HCT116 (cell line): ENCODE measurements at regions not wholly inside any gene's neighbourhood (a gene's known extent, or its start where the extent isn't known, plus 50 kb on each side); places are given as distances from the start of the nearest gene placed in this dataset.

Experiments
- ATAC-seq: fragments of 200-7000 bp; cut with Tn5 transposase; 2 replicates; pipeline ENCODE4 v1.9.1; 2020; ENCODE audit warnings: mild to moderate bottlenecking, moderate library complexity
- BruUV-seq: library from RNA; stranded (reverse); fragments of 400-500 nt; replicated peaks from 2 replicates; lab custom pipeline; 2021; lab: Mats Ljungman, UMichigan
- CTCF ChIA-PET: fragments of 300-600 bp; sonication (Branson Sonifier 250); formaldehyde crosslinking; loops from one replicate; lab custom pipeline; 2021; ENCODE audit warnings: antibody characterized with exemption; lab: Charles Lee
- POLR2A ChIA-PET: fragments of 300-600, 350-600 bp; sonication (Branson Sonifier 250); formaldehyde crosslinking; loops from one replicate; lab custom pipeline; 2021; ENCODE audit warnings: antibody characterized with exemption; lab: Charles Lee
- RAD21 ChIA-PET, 2 experiments: fragments of 300-600 bp; sonication (Branson Sonifier 250); formaldehyde crosslinking; loops; one replicate each; lab custom pipeline; 2023; ENCODE audit warnings: low total read pairs in 2 of 2; ENCODE audit not compliant: uncharacterized antibody in 2 of 2, unreplicated experiment in 2 of 2, low non-redundant PET in 1 of 2; lab: Charles Lee
- DNase-seq: peaks from one replicate; pipeline ENCODE4 v3.0.0-alpha.2; 2010; ENCODE audit warnings: low read depth, low spot score
- H2AFZ ChIP-seq: fragments of 200-600 bp; shearing (Covaris generic), sonication (generic); 2 replicates; pipeline ENCODE4 v1.6.1; 2017; ENCODE audit warnings: low read depth, mixed run types, mixed read lengths, antibody characterized with exemption, low read length; ENCODE audit not compliant: poor library complexity, severe bottlenecking
- H3K27ac ChIP-seq: 2 replicates; pipeline ENCODE4 v1.5.1; 2012; ENCODE audit warnings: low read depth, low read length
- H3K27me3 ChIP-seq: fragments of 200-600 bp; sonication (generic); 2 replicates; pipeline ENCODE4 v1.6.1; 2016; ENCODE audit warnings: mixed run types, low read length, mixed read lengths; ENCODE audit not compliant: insufficient read depth
- H3K36me3 ChIP-seq, 2 experiments: fragments of 200-500 bp in 1 of 2; fragments of 200-600 bp in 1 of 2; sonication (Bioruptor generic) in 1 of 2; sonication (generic) in 1 of 2; 2 replicates each; pipeline versions ENCODE4 v1.5.1 to v1.6.1; 2014 to 2016; ENCODE audit warnings: low read length in 2 of 2, inconsistent platforms in 1 of 2, mixed read lengths in 1 of 2, mixed run types in 1 of 2; ENCODE audit not compliant: insufficient read depth in 2 of 2, control insufficient read depth in 1 of 2
- H3K4me1 ChIP-seq, 2 experiments: fragments of 200-600 bp in 1 of 2; sonication (generic) in 1 of 2; 2 replicates each; pipeline versions ENCODE4 v1.5.1 to v1.6.1; 2012 to 2017; ENCODE audit warnings: low read length in 2 of 2, inconsistent platforms in 1 of 2, mild to moderate bottlenecking in 1 of 2, mixed read lengths in 1 of 2, mixed run types in 1 of 2, moderate library complexity in 1 of 2; ENCODE audit not compliant: insufficient read depth in 2 of 2, control insufficient read depth in 1 of 2
- H3K4me2 ChIP-seq: fragments of 200-600 bp; sonication (generic); 2 replicates; pipeline ENCODE4 v1.6.1; 2017; ENCODE audit warnings: mixed run types, low read length, mixed read lengths
- H3K4me3 ChIP-seq, 2 experiments: fragments of 200-600 bp in 1 of 2; sonication (generic) in 1 of 2; replicated peaks in 1 of 2; 2 replicates each; pipeline ENCODE4 v1.5.1; 2011 to 2016; ENCODE audit warnings: low read length in 2 of 2, control low read depth in 1 of 2, low read depth in 1 of 2, mild to moderate bottlenecking in 1 of 2, mixed read lengths in 1 of 2, mixed run types in 1 of 2
- H3K79me2 ChIP-seq: fragments of 200-600 bp; sonication (generic); 2 replicates; pipeline ENCODE4 v1.6.1; 2017; ENCODE audit warnings: mild to moderate bottlenecking, mixed run types, low read length, moderate library complexity, mixed read lengths; ENCODE audit not compliant: insufficient read depth
- H3K9ac ChIP-seq: fragments of 200-600 bp; sonication (generic); 2 replicates; pipeline ENCODE4 v1.6.1; 2016; ENCODE audit warnings: low read length, mixed read lengths
- H3K9me2 ChIP-seq: fragments of 200-600 bp; sonication (generic), shearing (Covaris generic); 2 replicates; pipeline ENCODE4 v1.6.1; 2017; ENCODE audit warnings: mixed run types, mild to moderate bottlenecking, moderate library complexity; ENCODE audit not compliant: insufficient read depth
- H3K9me3 ChIP-seq, 2 experiments: fragments of 200-500 bp in 1 of 2; fragments of 200-600 bp in 1 of 2; sonication (Bioruptor generic) in 1 of 2; sonication (generic) in 1 of 2; 2 replicates each; pipeline ENCODE4 v1.6.1; 2014 to 2017; ENCODE audit warnings: low read length in 2 of 2, mixed read lengths in 2 of 2, inconsistent platforms in 1 of 2, low read depth in 1 of 2, mild to moderate bottlenecking in 1 of 2, mixed run types in 1 of 2, moderate library complexity in 1 of 2; ENCODE audit not compliant: control insufficient read depth in 1 of 2, insufficient read depth in 1 of 2
- H4K20me1 ChIP-seq: fragments of 200-600 bp; sonication (generic), shearing (Covaris generic); 2 replicates; pipeline ENCODE4 v1.6.1; 2017; ENCODE audit warnings: mixed run types, mild to moderate bottlenecking, moderate library complexity; ENCODE audit not compliant: insufficient read depth
- CBX3 ChIP-seq: IDR thresholded peaks from 2 replicates; pipeline ENCODE4 v1.6.1; 2012; ENCODE audit warnings: low read depth
- EGR1 ChIP-seq: IDR thresholded peaks from 2 replicates; pipeline ENCODE4 v1.6.1; 2012; ENCODE audit warnings: low read depth
- ELF1 ChIP-seq: IDR thresholded peaks from 2 replicates; pipeline ENCODE4 v1.6.1; 2012; ENCODE audit warnings: low read depth, borderline replicate concordance
- POLR2AphosphoS5 ChIP-seq: IDR thresholded peaks from 2 replicates; pipeline ENCODE4 v1.6.1; 2011; ENCODE audit warnings: mild to moderate bottlenecking, low read depth, low read length, moderate library complexity
- RAD21 ChIP-seq: IDR thresholded peaks from 2 replicates; pipeline ENCODE4 v1.6.1; 2012; ENCODE audit warnings: low read depth, mild to moderate bottlenecking
- SIN3A ChIP-seq: IDR thresholded peaks from 2 replicates; pipeline ENCODE4 v1.6.1; 2012; ENCODE audit warnings: low read depth
- SP1 ChIP-seq: IDR thresholded peaks from 2 replicates; pipeline ENCODE4 v1.6.1; 2012; ENCODE audit warnings: low read depth
- YY1 ChIP-seq: IDR thresholded peaks from 2 replicates; pipeline ENCODE4 v1.6.1; 2011; ENCODE audit warnings: low read length, low read depth, moderate library complexity, mild to moderate bottlenecking; ENCODE audit not compliant: insufficient replicate concordance; ENCODE audit errors: extremely low read depth
- ZNF274 ChIP-seq: fragments of 200-500 bp; sonication (Bioruptor generic); IDR thresholded peaks from 2 replicates; pipeline ENCODE4 v1.6.1; 2014; ENCODE audit warnings: mild to moderate bottlenecking, low read depth, low read length, inconsistent platforms
- intact Hi-C: fragments of 100-400 bp; cut with micrococcal nuclease; formaldehyde crosslinking; loops from 2 replicates; pipeline ENCODE4 v1.10.0; 2022
- TF ChIP-seq, protein P1 (sequence below), 3 experiments: fragments of 200-600 bp in 1 of 3; sonication (generic) in 1 of 3; IDR thresholded peaks in 2 of 3; conservative IDR thresholded peaks in 1 of 3; 2 replicates each; pipeline ENCODE4 v1.5.1; 2012 to 2017; ENCODE audit warnings: low read depth in 2 of 3, low read length in 2 of 3, antibody characterized with exemption in 1 of 3, borderline replicate concordance in 1 of 3, control low read depth in 1 of 3, mild to moderate bottlenecking in 1 of 3, mixed read lengths in 1 of 3, mixed run types in 1 of 3, moderate library complexity in 1 of 3; ENCODE audit not compliant: insufficient read depth in 1 of 3
- TF ChIP-seq, protein P2 (sequence below): IDR thresholded peaks from 2 replicates; pipeline ENCODE4 v1.6.1; 2011; ENCODE audit warnings: mild to moderate bottlenecking, low read length, moderate library complexity; ENCODE audit not compliant: insufficient replicate concordance; ENCODE audit errors: extremely low read depth
- TF ChIP-seq, protein P3 (sequence below): IDR thresholded peaks from 2 replicates; pipeline ENCODE4 v1.6.1; 2012
- TF ChIP-seq, protein P4 (sequence below): IDR thresholded peaks from 2 replicates; pipeline ENCODE4 v1.6.1; 2012

DNA sequence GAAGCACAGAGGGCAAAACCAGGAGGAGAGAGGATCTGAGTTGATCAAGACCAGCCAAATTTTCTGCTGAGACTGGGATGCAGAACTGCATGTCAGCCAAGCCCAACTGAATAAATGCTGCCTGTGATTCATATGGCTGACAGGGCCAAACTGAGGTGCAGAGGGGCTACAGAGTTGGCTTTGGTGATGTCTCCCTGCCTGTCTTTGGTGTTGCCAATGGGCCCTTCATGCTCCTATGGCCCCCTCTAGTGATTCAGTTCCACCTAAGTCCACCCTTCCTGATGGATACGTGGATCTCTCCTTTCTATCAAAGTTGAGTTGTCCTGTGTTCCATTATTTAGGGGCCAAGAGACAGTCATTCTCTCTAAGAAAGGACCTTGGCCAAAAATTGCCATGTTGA lies 163.6 kb upstream of the TLE4 start:
- DNase-seq = no peak
- BruUV-seq = no TSS peak
- intact Hi-C loops = no loop called here
- no peak for ATAC-seq
- H3K27ac ChIP-seq = no peak overlapping the region
- no peaks in the 10 kb centered on the region for H3K4me1 ChIP-seq
- TF ChIP-seq, protein P1, sequence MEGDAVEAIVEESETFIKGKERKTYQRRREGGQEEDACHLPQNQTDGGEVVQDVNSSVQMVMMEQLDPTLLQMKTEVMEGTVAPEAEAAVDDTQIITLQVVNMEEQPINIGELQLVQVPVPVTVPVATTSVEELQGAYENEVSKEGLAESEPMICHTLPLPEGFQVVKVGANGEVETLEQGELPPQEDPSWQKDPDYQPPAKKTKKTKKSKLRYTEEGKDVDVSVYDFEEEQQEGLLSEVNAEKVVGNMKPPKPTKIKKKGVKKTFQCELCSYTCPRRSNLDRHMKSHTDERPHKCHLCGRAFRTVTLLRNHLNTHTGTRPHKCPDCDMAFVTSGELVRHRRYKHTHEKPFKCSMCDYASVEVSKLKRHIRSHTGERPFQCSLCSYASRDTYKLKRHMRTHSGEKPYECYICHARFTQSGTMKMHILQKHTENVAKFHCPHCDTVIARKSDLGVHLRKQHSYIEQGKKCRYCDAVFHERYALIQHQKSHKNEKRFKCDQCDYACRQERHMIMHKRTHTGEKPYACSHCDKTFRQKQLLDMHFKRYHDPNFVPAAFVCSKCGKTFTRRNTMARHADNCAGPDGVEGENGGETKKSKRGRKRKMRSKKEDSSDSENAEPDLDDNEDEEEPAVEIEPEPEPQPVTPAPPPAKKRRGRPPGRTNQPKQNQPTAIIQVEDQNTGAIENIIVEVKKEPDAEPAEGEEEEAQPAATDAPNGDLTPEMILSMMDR (IDR thresholded peaks at IDR 0.05 in 2 of 3, conservative IDR thresholded peaks at IDR 0.05 in 1 of 3; ENCODE audit: borderline replicate concordance in 1 of 3, insufficient read depth in 1 of 3, low read depth in 2 of 3, low read length in 2 of 3) = no peak
- TF ChIP-seq SIN3A (no peak), EGR1 (no peak), CBX3 (no peak), RAD21 (no peak), ELF1 (no peak), ZNF274 (no peak), YY1 (no peak), SP1 (no peak), POLR2AphosphoS5 (no peak)
- TF ChIP-seq, protein P2, sequence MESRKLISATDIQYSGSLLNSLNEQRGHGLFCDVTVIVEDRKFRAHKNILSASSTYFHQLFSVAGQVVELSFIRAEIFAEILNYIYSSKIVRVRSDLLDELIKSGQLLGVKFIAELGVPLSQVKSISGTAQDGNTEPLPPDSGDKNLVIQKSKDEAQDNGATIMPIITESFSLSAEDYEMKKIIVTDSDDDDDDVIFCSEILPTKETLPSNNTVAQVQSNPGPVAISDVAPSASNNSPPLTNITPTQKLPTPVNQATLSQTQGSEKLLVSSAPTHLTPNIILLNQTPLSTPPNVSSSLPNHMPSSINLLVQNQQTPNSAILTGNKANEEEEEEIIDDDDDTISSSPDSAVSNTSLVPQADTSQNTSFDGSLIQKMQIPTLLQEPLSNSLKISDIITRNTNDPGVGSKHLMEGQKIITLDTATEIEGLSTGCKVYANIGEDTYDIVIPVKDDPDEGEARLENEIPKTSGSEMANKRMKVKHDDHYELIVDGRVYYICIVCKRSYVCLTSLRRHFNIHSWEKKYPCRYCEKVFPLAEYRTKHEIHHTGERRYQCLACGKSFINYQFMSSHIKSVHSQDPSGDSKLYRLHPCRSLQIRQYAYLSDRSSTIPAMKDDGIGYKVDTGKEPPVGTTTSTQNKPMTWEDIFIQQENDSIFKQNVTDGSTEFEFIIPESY = no peak
- TF ChIP-seq, protein P3, sequence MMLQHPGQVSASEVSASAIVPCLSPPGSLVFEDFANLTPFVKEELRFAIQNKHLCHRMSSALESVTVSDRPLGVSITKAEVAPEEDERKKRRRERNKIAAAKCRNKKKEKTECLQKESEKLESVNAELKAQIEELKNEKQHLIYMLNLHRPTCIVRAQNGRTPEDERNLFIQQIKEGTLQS = no peak
- TF ChIP-seq, protein P4, sequence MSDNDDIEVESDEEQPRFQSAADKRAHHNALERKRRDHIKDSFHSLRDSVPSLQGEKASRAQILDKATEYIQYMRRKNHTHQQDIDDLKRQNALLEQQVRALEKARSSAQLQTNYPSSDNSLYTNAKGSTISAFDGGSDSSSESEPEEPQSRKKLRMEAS = no peak
- TF ChIP-seq, all 23 proteins: peak for 0
- H3K4me3 ChIP-seq = no peak overlapping the region
- no peaks in the 10 kb centered on the region for H4K20me1 ChIP-seq
- ChIA-PET POLR2A (no interaction called here), RAD21 (no interaction called here), CTCF (no interaction called here)
- H3K4me2 ChIP-seq = no peak overlapping the region
- H3K36me3 ChIP-seq = no peaks in the 10 kb centered on the region
- no peaks in the 10 kb centered on the region for H3K9me2 ChIP-seq
- no peaks in the 10 kb centered on the region for H3K79me2 ChIP-seq
- H2AFZ ChIP-seq = no peak overlapping the region
- no peaks in the 10 kb centered on the region for H3K27me3 ChIP-seq
- peaks cover 5 to 9% of the 10 kb centered on the region in 2 experiments; a peak in 2 of 4 replicates for H3K9me3 ChIP-seq
- no peak overlapping the region for H3K9ac ChIP-seq
